ENCODE measurements at regions not wholly inside any gene's neighbourhood (a gene's known extent, or its start where the extent isn't known, plus 50 kb on each side); places are given as distances from the start of the nearest gene placed in this dataset.
"Not testable (repeated sequence)": the region's sequence is repeated elsewhere in the genome, so short reads cannot be mapped to it uniquely, and the experiment has no call there.

- H3K9me3 ChIP-seq = no peaks in the 10 kb centered on the region
- TF ChIP-seq POLR2A (IDR thresholded peaks at IDR 0.05) (no peak), CTCF (IDR thresholded peaks at IDR 0.05) (no peak)
- intact Hi-C loops (cut with DNase I) = no loop called here
- H3K4me3 ChIP-seq = no peak overlapping the region
- no peaks in the 10 kb centered on the region for H3K36me3 ChIP-seq
- WGBS, 2 donors = 89 to 92% methylated on average over 5 to 6 of the region's 6 CpGs
- no peak for DNase-seq
- H3K27ac ChIP-seq = no peak overlapping the region
- no peaks in the 10 kb centered on the region for H3K4me1 ChIP-seq
- H3K27me3 ChIP-seq = no peaks in the 10 kb centered on the region
Measured at GRCh38 chr1:38648417-38648816, 211.2 kb downstream of the RRAGC start.

DNA sequence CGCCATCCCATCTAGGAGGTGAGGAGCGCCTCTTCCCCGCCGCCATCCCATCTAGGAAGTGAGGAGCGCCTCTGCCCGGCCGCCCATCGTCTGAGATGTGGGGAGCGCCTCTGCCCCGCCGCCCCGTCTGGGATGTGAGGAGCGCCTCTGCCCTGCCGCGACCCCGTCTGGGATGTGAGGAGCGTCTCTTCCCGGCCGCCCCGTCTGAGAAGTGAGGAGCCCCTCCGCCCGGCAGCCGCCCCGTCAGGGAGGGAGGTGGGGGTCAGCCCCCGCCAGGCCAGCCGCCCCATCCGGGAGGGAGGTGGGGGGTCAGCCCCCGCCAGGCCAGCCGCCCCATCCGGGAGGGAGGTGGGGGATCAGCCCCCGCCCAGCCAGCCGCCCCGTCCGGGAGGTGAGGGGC is 212.2 kb downstream of the RRAGC start:
- H3K9me3 ChIP-seq; H3K4me3 ChIP-seq; intact Hi-C loops (cut with DNase I); H3K27ac ChIP-seq; H3K36me3 ChIP-seq; DNase-seq; H3K27me3 ChIP-seq; H3K4me1 ChIP-seq: not testable (repeated sequence)
- WGBS, 2 donors = no CpG with 5 or more reads among the region's 34 CpGs

GRCh38 chr1:38644092-38644491 is 215.5 kb downstream of the RRAGC start:
- intact Hi-C loops (cut with DNase I) = no loop called here
- Histone ChIP-seq H3K27ac (no peak overlapping the region), H3K4me1 (no peaks in the 10 kb centered on the region), H3K9me3 (no peaks in the 10 kb centered on the region), H3K4me3 (no peak overlapping the region), H3K36me3 (no peaks in the 10 kb centered on the region), H3K27me3 (peaks cover 0 to 4% (median 0%) of the 10 kb centered on the region in 4 donors)
- TF ChIP-seq CTCF (IDR thresholded peaks at IDR 0.05) = no peak
- no peak for DNase-seq
- WGBS, 2 donors = 80 to 98% methylated on average over 2 to 8 of the region's 8 CpGs

- 60 to 81% methylated on average over 2 to 6 of the region's 7 CpGs for WGBS, 2 donors
- TF ChIP-seq CTCF (IDR thresholded peaks at IDR 0.05) (no peak), POLR2A (IDR thresholded peaks at IDR 0.05) (no peak)
Measured at GRCh38 chr1:38641661-38642060, 217.9 kb downstream of the RRAGC start.

GRCh38 chr1:38640371-38640770 is 219.2 kb downstream of the RRAGC start:
- intact Hi-C loops (cut with DNase I) = no loop called here
- Histone ChIP-seq H3K4me1 (no peaks in the 10 kb centered on the region), H3K9me3 (no peaks in the 10 kb centered on the region), H3K27me3 (peaks cover 0 to 13% (median 0%) of the 10 kb centered on the region in 4 donors), H3K27ac (no peak overlapping the region), H3K36me3 (no peaks in the 10 kb centered on the region), H3K4me3 (no peak overlapping the region)
- DNase-seq = no peak
- WGBS, 2 donors = 35 to 49% methylated on average over 4 of the region's 4 CpGs
- TF ChIP-seq POLR2A (IDR thresholded peaks at IDR 0.05) = no peak
- no peak for TF ChIP-seq CTCF (IDR thresholded peaks at IDR 0.05)

More at GRCh38 chr1:38641661-38642060, 217.9 kb downstream of the RRAGC start:
- no peak for DNase-seq
- intact Hi-C loops (cut with DNase I) = no loop called here
- Histone ChIP-seq H3K9me3 (no peaks in the 10 kb centered on the region), H3K4me3 (no peak overlapping the region), H3K36me3 (no peaks in the 10 kb centered on the region), H3K27ac (no peak overlapping the region), H3K27me3 (peaks cover 0 to 4% (median 0%) of the 10 kb centered on the region in 4 donors), H3K4me1 (no peaks in the 10 kb centered on the region)

DNA sequence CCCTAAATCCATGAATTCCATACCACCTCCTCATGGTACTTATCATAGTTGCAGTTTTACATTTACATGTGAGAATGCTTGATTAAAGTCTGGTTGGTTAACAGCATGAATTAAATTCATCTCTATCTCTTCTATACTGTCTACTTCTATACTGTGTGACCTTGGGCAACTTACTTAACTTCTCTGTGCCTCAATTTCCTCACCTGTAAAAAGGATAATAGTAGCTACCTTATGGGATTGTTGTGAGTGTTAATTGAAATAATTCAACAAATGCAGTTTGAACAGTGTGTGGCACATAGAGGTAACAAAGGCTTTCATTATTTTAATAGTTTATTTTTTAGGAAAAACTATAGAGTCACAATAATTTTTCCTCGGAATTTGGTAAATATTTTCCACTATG is 231.3 kb downstream of the RRAGC start:
- no peaks in the 10 kb centered on the region for H3K4me1 ChIP-seq
- no peak overlapping the region for H3K27ac ChIP-seq

More for the DNA sequence above, 231.3 kb downstream of the RRAGC start:
- Histone ChIP-seq H3K4me3 (no peak overlapping the region), H3K9me3 (no peaks in the 10 kb centered on the region), H3K36me3 (no peaks in the 10 kb centered on the region), H3K27me3 (peaks cover 0 to 1% (median 0%) of the 10 kb centered on the region in 4 donors)
- TF ChIP-seq CTCF (IDR thresholded peaks at IDR 0.05) (no peak), POLR2A (IDR thresholded peaks at IDR 0.05) (no peak)
- 84 to 86% methylated on average over 1 of the region's 1 CpG for WGBS, 2 donors
- intact Hi-C loops (cut with DNase I) = no loop called here
- no peak for DNase-seq
